Lower lobe of right lung (tissue), 2 donors: ENCODE measurements at regions not wholly inside any gene's neighbourhood (a gene's known extent, or its start where the extent isn't known, plus 50 kb on each side); places are given as distances from the start of the nearest gene placed in this dataset.

ENCODE experiments used
- ATAC-seq, 2 donors: fragments of 200-7000 bp; cut with Tn5 transposase; one replicate each; pipeline ENCODE4 v1.9.1; 2020 to 2022; ENCODE audit warnings: mild to moderate bottlenecking in 2 of 2, moderate library complexity in 2 of 2
- DNase-seq: peaks from one replicate; pipeline ENCODE4 v3.0.0-alpha.2; 2020
- H3K27ac ChIP-seq: fragments of 200-600 bp; one replicate; pipeline ENCODE4 v1.8.0; 2022
- H3K27me3 ChIP-seq: fragments of 200-600 bp; one replicate; pipeline ENCODE4 v1.8.0; 2022; ENCODE audit warnings: low read depth
- H3K36me3 ChIP-seq: fragments of 200-600 bp; one replicate; pipeline ENCODE4 v1.8.0; 2022; ENCODE audit warnings: mild to moderate bottlenecking
- H3K4me1 ChIP-seq: fragments of 200-600 bp; one replicate; pipeline ENCODE4 v1.8.0; 2022
- H3K4me3 ChIP-seq: fragments of 200-600 bp; one replicate; pipeline ENCODE4 v1.8.0; 2022; ENCODE audit warnings: mild to moderate bottlenecking
- H3K9me3 ChIP-seq: fragments of 200-600 bp; one replicate; pipeline ENCODE4 v1.8.0; 2022
- CTCF ChIP-seq: fragments of 200-600 bp; IDR thresholded peaks from one replicate; pipeline ENCODE4 v1.8.0; 2022; ENCODE audit warnings: antibody characterized with exemption, mild to moderate bottlenecking
- intact Hi-C: fragments of 100-400 bp; cut with DNase I; formaldehyde crosslinking; loops from one replicate; pipeline ENCODE4 v1.11.0; 2022
- donor health status: DM: no; HTN: yes; CAD: no; lungs with severe emphysema.

DNA sequence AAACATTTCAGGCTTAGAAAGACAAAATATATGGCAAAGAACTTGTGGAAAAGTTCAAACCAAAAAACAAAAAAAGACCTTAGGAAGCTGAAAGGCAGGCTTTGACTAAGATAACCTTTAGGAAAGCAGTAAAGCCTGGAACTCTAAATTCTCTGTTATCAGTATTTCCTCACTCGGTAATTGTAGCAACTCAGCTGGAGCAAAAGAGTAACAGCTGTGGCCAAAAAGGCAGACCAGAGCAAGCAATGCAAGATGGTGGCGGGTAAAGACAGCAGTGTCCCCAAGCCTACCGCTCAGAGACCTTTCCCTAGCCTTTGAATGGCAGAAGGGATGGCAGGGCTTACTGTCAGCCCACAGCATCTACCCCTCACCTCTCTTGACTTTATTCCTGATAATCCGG lies 63.1 kb upstream of the KLHL13 start:
- ATAC-seq (no peak), DNase-seq (no peak)
- Histone ChIP-seq H3K36me3 (no peaks in the 10 kb centered on the region), H3K27ac (no peak overlapping the region), H3K9me3 (no peaks in the 10 kb centered on the region), H3K4me1 (no peaks in the 10 kb centered on the region), H3K4me3 (no peak overlapping the region), H3K27me3 (no peaks in the 10 kb centered on the region)
- TF ChIP-seq CTCF: no peak
- intact Hi-C loops: no loop called here

GRCh38 chrX:118181030-118181429 lies 64.4 kb upstream of the KLHL13 start:
- TF ChIP-seq CTCF: no peak
- H3K36me3 ChIP-seq: no peaks in the 10 kb centered on the region
- intact Hi-C loops: no loop called here
- no peaks in the 10 kb centered on the region for H3K4me1 ChIP-seq
- no peak overlapping the region for H3K4me3 ChIP-seq
- no peaks in the 10 kb centered on the region for H3K27me3 ChIP-seq
- H3K27ac ChIP-seq: no peak overlapping the region
- no peak for ATAC-seq
- no peak for DNase-seq
- no peaks in the 10 kb centered on the region for H3K9me3 ChIP-seq

DNA sequence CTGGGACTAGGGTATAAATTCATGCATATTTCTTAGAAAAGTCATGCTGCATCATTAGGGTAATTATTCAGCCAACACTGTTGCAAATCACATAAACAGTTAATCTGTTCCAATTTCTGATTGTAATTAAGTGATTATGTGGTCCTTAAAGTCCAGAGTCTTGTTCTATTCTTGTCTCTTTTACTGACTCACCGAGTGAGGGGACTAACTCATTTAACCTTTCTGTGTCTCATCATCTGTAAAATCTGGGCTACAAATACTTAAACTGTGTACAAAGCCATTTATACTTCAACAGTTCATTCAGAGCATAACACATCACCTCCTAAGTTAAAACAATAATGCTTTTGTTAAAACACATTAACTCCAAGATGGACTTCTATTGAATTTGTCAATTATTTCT lies 65.4 kb upstream of the KLHL13 start:
- intact Hi-C loops: no loop called here
- DNase-seq: no peak
- Histone ChIP-seq H3K4me1 (no peaks in the 10 kb centered on the region), H3K36me3 (no peaks in the 10 kb centered on the region), H3K27me3 (no peaks in the 10 kb centered on the region), H3K4me3 (no peak overlapping the region), H3K9me3 (no peaks in the 10 kb centered on the region), H3K27ac (no peak overlapping the region)
- TF ChIP-seq CTCF: no peak
- no peak for ATAC-seq

GRCh38 chrX:118182681-118183080 lies 66.1 kb upstream of the KLHL13 start:
- no peak overlapping the region for H3K27ac ChIP-seq
- no peaks in the 10 kb centered on the region for H3K36me3 ChIP-seq
- H3K27me3 ChIP-seq: no peaks in the 10 kb centered on the region
- TF ChIP-seq CTCF: no peak
- no peaks in the 10 kb centered on the region for H3K9me3 ChIP-seq
- no peak for ATAC-seq
- H3K4me3 ChIP-seq: no peak overlapping the region
- no peak for DNase-seq
- H3K4me1 ChIP-seq: no peaks in the 10 kb centered on the region
- intact Hi-C loops: no loop called here

DNA sequence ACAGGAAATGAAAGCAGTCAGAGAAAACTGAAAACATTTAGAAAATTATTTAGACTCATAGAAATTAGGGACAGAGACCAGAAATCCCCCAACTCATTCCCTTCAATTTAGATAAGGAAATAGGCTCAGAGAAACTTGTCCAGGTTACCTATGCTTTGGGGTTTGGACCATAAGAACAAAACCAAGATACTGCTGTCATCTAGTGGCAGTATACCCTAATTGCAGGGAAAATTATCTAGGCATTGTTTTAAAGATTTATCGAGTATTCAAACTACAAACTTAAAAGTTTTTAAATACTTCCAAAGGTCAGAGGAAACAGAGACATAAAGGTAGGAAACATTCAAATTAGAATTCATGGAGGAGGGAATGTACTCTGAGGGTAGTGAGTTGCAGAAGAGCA lies 67.0 kb upstream of the KLHL13 start:
- Histone ChIP-seq H3K4me3 (no peak overlapping the region), H3K27ac (no peak overlapping the region), H3K4me1 (no peaks in the 10 kb centered on the region), H3K9me3 (no peaks in the 10 kb centered on the region), H3K36me3 (no peaks in the 10 kb centered on the region), H3K27me3 (no peaks in the 10 kb centered on the region)
- intact Hi-C loops: no loop called here
- DNase-seq: no peak
- no peak for ATAC-seq
- TF ChIP-seq CTCF: no peak

GRCh38 chrX:118187100-118187499 lies 70.5 kb upstream of the KLHL13 start:
- intact Hi-C loops: no loop called here
- H3K27me3 ChIP-seq: no peaks in the 10 kb centered on the region
- no peaks in the 10 kb centered on the region for H3K4me1 ChIP-seq
- no peak for TF ChIP-seq CTCF
- H3K36me3 ChIP-seq: no peaks in the 10 kb centered on the region
- H3K9me3 ChIP-seq: no peaks in the 10 kb centered on the region
- no peak overlapping the region for H3K27ac ChIP-seq
- ATAC-seq: no peak
- DNase-seq: no peak
- H3K4me3 ChIP-seq: no peak overlapping the region
